Effector CD4-positive, alpha-beta T cell (primary cell): ENCODE measurements at regions not wholly inside any gene's neighbourhood (a gene's known extent, or its start where the extent isn't known, plus 50 kb on each side); places are given as distances from the start of the nearest gene placed in this dataset.

Source experiments
- DNase-seq: peaks from one replicate; pipeline ENCODE4 v3.0.0-alpha.2; 2020

DNA sequence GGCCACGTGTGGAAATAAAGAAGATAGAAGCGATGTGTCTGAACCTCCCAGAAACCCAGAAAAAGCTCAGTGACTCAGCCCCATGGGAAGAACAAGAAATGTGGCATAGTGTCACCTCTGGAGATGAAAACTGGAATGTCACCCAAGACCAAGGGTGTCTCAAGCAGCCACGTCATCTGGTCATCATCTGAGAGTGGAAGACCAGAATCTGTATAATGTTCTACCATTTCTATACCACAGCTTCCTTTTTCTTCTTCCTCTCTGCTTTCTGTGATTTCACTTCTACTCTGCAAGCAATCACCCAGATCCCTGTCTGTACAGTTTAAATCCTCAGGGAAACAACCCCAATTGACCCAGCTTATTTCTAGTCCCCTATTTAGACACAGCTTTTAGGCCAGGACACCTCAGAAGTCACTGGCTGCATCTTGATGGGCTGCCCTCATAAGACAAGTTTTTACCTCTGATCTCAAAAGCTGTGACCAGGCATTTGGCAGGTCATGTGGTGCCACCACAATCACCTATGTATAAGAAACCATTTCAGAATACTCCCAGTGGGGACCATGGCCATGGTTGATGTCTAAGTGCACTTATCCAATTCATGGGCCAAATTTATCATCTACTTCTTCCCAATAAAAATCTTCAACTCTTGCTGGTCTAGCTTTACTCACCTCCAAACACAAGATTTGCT lies 278.5 kb upstream of the UMPS start:
- DNase-seq: no peak

- DNase-seq: no peak
Observed at GRCh38 chr3:124453189-124453588, 277.1 kb upstream of the UMPS start.

DNA sequence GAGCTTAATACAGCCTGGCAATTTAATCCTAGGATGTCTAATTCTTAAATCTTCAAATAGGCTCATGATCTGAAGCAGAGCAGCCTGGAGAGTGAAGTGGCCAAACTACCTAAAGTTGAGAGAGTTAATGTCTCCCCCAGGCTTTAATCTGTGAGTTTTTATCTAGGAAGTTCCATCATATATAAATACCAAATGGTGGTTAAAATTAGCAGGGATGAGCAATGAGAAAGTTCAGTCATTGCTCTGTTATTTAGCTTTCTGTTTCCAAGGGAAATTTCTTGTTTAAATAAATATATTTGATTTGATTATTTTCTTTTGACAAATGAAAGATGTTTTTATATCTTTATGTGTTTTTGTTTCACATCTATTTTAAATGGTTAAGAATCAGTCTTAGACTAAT lies 274.4 kb upstream of the UMPS start:
- no peak for DNase-seq

- no peak for DNase-seq
Observed at GRCh38 chr3:124456506-124456905, 273.7 kb upstream of the UMPS start.

DNA sequence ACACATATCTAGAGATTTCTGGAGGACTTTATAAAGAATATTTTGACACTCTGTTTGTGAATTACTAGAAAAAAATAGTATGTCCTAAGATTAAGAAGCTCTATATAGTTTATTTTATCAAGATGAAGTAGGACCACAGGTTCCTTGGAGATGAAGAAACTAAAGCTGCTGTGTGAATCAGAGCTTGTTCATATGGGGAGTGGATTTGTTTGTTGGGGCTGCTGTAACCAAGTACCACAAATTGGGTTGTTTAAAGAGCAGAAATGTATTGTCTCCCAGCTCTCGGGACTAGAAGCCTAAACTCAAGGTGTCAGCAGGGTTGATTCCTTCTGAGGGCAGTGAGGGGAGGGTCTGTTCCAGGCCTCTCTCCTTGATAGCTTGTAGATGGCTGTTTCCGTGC lies 270.6 kb upstream of the UMPS start:
- no peak for DNase-seq

DNA sequence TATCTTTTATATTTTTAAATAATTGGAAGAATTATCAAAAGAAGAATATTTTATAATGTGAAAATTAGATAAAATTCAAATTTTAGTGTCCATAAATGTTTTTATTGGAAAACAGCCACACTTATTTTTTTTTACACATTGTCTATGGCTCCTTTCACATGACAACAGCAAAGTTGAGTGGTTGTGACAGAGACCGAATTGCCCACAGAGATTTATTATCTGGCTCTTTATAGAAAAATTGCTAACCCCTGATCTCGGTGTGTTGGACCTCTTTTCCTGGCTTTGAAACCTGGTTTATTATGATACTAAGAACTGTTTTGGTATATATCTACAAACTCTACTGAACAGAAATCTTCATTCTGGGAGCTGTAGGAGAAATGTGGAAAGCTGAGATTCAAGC lies 269.1 kb upstream of the UMPS start:
- DNase-seq: no peak

DNA sequence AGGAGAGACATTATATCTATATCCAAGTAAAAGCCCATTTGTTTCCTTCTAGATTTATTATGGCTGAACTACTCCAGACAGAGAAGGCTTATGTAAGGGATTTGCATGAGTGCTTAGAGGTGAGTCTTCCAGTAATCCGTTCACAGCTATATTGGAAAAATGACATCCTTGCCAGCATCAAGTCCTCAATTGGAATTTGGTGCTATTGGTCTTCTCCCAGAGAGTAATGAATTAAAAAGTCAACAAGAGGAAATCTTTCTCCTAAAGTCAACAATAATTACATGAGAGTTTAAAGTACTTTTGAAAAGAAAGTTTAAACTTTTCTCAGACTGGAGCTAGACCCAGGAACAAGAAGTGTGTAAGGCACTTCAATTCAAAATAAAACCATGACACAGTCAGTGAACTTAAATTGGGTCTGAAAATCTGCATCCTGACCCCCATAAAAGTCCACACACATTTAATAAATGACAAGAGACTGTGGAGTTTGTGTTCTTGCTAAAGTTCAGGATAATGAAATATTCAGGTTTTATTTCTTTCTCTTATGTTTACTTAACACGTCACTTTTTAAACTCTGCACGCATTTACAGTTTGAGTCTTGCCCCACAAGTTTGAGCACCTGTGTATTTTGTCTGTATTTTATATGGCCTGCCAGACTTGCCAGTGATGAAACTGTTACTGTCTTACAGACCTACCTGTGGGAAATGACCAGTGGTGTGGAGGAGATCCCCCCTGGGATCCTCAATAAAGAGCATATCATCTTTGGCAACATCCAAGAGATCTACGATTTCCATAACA lies 268.2 kb upstream of the UMPS start:
- DNase-seq: no peak

GRCh38 chr3:124463234-124463633 lies 267.0 kb upstream of the UMPS start:
- DNase-seq: no peak

GRCh38 chr3:124467980-124468902 lies 262.0 kb upstream of the UMPS start:
- DNase-seq: no peak

DNA sequence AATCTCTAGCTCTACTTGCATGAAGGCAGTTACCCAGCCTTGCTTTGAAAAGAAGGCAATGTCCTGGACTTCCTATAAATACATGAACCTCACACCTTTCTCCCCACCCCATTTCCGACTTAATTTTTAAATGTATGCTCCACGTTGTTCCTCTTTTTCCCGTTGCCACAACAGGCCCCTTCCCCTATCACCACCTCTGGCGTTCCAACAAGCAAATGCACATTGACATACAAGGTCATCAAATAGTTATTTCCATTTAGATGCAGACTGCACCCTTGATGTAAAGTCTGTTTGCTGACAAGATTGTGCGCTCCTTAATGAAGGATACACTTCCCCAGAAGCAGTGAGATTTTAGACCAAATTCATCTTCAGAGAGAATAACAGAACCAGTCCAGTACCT lies 260.7 kb upstream of the UMPS start:
- DNase-seq: no peak

DNA sequence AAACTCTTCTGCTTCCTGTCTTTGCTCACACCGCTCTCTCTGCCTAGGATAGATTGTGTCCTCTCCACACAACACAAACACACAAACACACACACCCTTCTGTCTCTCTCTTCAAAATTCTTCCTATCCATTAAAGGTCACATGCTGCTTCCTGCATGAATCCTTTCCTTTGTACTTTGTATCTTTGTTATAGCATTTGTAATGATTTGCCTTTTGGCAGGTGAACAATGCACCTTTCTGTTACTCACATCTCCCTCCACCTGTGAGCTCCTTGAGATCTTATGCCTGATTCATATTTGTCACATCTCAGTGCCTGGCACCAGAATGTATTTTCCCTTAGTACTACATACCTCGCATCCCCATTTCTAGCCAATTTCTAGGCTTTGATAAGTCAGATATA lies 251.4 kb upstream of the UMPS start:
- no peak for DNase-seq

DNA sequence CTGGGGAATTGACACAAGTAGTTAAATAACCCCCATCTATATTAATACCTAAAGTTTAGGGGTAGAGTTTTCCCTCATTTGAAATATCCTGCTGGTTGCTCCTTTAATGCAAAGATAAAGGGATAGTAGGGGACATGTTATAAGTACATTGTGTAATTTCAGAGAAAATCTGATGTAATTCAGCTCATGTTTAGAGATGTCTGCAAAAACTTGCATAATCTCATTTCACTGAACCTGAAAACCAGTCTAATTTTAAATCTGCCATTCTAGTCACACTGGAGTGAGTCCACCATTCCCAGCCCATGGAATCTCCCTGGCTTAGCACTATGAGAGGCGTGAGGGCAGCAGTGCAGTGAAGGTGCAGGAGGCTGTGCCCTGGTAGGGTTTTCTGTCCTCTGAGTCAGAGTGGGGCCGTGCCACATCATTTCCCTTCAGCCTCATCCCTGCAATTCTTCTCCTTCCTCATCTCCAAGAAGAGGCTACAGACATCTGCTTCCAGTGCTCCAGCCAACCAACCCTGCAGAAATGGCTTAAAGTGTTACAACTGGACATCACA lies 246.3 kb upstream of the UMPS start:
- DNase-seq: no peak

DNA sequence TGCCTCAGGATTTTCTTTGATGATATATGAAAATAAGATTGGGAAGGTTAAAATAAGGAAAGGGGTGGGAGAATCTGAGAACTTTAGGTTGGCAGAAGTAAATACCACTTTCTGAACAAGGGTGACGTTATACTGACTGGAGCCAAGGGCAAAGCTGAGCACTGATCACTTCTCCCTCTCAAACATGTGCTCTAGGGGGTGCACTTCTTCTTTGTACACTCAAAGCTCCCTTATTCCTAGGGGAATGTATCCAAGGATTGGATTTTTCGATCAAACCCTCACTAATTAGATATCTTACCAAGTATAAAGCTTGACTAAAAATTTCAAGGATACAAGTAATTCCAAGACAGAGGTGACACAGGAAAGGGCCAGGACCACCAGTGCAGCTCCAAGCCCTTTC lies 243.9 kb upstream of the UMPS start:
- no peak for DNase-seq

- no peak for DNase-seq
Observed at GRCh38 chr3:124489506-124489905, 240.7 kb upstream of the UMPS start.

DNA sequence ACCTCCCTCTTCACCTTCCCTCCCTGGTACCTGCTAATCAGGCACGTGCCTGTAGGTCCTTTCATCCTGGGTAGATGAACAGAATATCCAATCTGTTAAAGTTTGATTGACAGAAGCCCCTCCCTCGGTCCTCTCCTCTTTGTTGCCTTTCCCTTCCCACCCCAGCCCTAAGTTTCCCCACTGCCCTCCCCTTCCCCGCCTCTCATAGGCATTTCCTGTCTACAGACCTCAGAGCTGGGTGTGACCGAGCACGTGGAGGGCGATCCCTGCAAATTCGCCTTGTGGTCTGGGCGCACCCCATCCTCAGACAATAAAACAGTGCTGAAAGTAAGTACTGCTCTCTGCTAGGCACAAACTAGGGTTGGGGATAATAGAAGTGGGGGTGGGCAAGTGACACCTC lies 239.2 kb upstream of the UMPS start:
- DNase-seq: no peak

DNA sequence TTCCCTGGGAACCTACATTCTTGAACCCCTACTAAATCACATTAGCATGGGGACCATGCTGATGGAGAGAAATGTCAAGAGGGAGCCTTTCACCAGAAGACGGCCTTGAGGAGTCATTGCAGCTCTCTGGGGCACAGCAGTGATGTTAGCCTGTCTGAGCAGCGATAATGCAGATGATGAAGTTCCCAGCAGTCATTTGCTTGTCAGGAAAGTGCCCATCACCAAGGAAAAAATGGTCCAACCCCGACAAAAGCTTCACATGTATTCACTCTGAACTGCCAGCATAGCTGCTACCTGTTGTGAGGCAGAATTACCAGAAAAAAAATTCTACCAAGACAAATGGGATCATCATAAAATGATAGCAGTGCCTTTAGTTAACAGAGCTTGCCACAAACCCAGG lies 238.4 kb upstream of the UMPS start:
- no peak for DNase-seq

- no peak for DNase-seq
Observed at GRCh38 chr3:124492824-124493223, 237.4 kb upstream of the UMPS start.

- no peak for DNase-seq
Observed at GRCh38 chr3:124496061-124496460, 234.2 kb upstream of the UMPS start.

GRCh38 chr3:124497487-124497886 lies 232.8 kb upstream of the UMPS start:
- no peak for DNase-seq

DNA sequence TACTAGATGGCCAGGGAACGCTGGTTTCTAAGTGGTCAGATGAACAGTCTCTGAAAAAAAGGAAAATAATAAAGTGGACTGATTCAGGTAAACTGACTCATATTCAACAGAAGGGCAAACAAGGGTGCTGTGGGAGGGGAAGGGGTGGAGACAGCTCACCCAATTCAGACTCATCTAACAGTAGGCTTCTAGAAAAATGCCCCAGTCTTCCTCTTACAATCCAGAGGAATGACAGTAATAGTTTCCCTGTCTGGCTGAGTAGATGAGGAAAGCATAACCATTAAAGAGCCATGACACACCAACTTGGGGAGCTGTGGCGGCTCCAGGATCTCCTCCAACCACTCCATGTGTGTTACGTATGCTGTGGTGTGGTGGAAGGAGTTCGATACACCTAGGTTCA lies 231.4 kb upstream of the UMPS start:
- DNase-seq: no peak

DNA sequence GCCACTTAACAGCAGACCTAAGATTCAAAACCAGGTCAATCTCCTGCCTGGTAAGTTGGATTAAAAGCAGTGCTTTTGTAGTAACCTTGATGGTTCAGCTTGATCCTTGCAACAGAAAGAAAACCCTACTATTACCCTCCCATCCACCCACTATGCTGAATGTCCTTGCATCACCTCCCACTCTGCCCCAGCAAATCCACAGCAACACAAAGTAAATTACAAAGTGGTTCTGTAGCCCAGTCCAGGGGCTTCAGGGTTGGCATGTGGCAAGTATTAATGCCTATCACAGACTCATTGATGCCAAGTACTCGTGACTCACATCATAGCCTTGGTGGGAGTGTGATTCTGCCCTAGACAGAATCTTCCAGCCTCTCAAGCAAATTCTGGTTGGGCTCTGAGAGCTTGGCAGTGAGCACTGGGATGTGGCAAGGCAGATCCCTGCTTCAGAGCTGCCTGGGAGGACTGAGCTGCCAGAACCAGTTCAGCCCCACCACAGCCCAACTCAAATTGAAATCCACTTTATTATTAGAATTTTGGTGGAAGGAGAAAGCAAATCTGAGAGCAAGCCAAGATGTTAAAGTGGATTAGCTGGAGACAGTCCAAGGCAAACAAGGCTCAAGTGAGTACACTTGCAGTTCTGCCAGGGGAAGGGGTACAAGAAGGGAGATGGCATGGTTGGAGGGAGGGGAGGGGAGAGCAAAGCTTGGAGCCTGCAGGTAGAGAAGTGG lies 225.8 kb upstream of the UMPS start:
- DNase-seq: no peak

GRCh38 chr3:124509884-124510283 lies 220.4 kb upstream of the UMPS start:
- DNase-seq: no peak

GRCh38 chr3:124510290-124510689 lies 220.0 kb upstream of the UMPS start:
- no peak for DNase-seq
